Trophoblast cell (in vitro differentiated cells and primary cell): ENCODE measurements at regions not wholly inside any gene's neighbourhood (a gene's known extent, or its start where the extent isn't known, plus 50 kb on each side); places are given as distances from the start of the nearest gene placed in this dataset.

ENCODE experiments used
- DNase-seq, 2 donors: peaks; one replicate each; pipeline ENCODE4 v3.0.0-alpha.2; 2016
- H2AFZ ChIP-seq: 2 replicates; pipeline ENCODE4 v1.6.1; 2013; ENCODE audit warnings: low read length, moderate library complexity, mild to moderate bottlenecking; ENCODE audit not compliant: insufficient read depth, poor library complexity
- H2AK5ac ChIP-seq: 2 replicates; pipeline ENCODE4 v1.6.1; 2013; ENCODE audit warnings: mild to moderate bottlenecking, low read length
- H2BK120ac ChIP-seq: 2 replicates; pipeline ENCODE4 v1.6.1; 2013; ENCODE audit warnings: low read length, mild to moderate bottlenecking, moderate library complexity; ENCODE audit not compliant: insufficient read depth, poor library complexity
- H2BK12ac ChIP-seq: 2 replicates; pipeline ENCODE4 v1.6.1; 2013; ENCODE audit warnings: mild to moderate bottlenecking, low read length, moderate library complexity
- H2BK5ac ChIP-seq: 2 replicates; pipeline ENCODE4 v1.6.1; 2013; ENCODE audit warnings: low read length, low read depth, moderate library complexity, mild to moderate bottlenecking; ENCODE audit not compliant: poor library complexity
- H3K14ac ChIP-seq: 2 replicates; pipeline ENCODE4 v1.6.1; 2013; ENCODE audit warnings: mild to moderate bottlenecking, low read length
- H3K18ac ChIP-seq: 2 replicates; pipeline ENCODE4 v1.6.1; 2013; ENCODE audit warnings: mild to moderate bottlenecking, low read length
- H3K23ac ChIP-seq: 2 replicates; pipeline ENCODE4 v1.6.1; 2013; ENCODE audit warnings: low read length
- H3K27ac ChIP-seq: 2 replicates; pipeline ENCODE4 v1.5.1; 2013; ENCODE audit warnings: low read depth, mild to moderate bottlenecking, inconsistent platforms, low read length, moderate library complexity
- H3K27me3 ChIP-seq: 2 replicates; pipeline ENCODE4 v1.6.1; 2013; ENCODE audit warnings: inconsistent platforms, mild to moderate bottlenecking, low read length, moderate library complexity; ENCODE audit not compliant: insufficient read depth
- H3K36me3 ChIP-seq, 2 experiments: 1 replicate in 1 of 2; 2 replicates in 1 of 2; pipeline ENCODE4 v1.6.1; 2013; ENCODE audit warnings: low read length in 2 of 2, mild to moderate bottlenecking in 2 of 2, moderate library complexity in 1 of 2; ENCODE audit not compliant: insufficient read depth in 2 of 2, control insufficient read depth in 1 of 2
- H3K4ac ChIP-seq: 2 replicates; pipeline ENCODE4 v1.6.1; 2013; ENCODE audit warnings: low read depth, mild to moderate bottlenecking, low read length, moderate library complexity
- H3K4me1 ChIP-seq, 2 experiments: 1 replicate in 1 of 2; 2 replicates in 1 of 2; pipeline ENCODE4 v1.6.1; 2013; ENCODE audit warnings: low read length in 2 of 2, mild to moderate bottlenecking in 2 of 2, moderate library complexity in 1 of 2; ENCODE audit not compliant: insufficient read depth in 2 of 2, control insufficient read depth in 1 of 2
- H3K4me2 ChIP-seq: 2 replicates; pipeline ENCODE4 v1.6.1; 2013; ENCODE audit warnings: inconsistent platforms, mild to moderate bottlenecking, low read length, moderate library complexity
- H3K4me3 ChIP-seq: 2 replicates; pipeline ENCODE4 v1.5.1; 2013; ENCODE audit warnings: mild to moderate bottlenecking, low read depth, low read length, inconsistent platforms
- H3K79me1 ChIP-seq: one replicate; pipeline ENCODE4 v1.6.1; 2013; ENCODE audit warnings: low read length
- H3K79me2 ChIP-seq: 2 replicates; pipeline ENCODE4 v1.6.1; 2013; ENCODE audit warnings: low read length, mild to moderate bottlenecking; ENCODE audit not compliant: control insufficient read depth, insufficient read depth, poor library complexity
- H3K9ac ChIP-seq: 2 replicates; pipeline ENCODE4 v1.6.1; 2013; ENCODE audit warnings: mild to moderate bottlenecking, low read length
- H3K9me3 ChIP-seq: 2 replicates; pipeline ENCODE4 v1.6.1; 2013; ENCODE audit warnings: low read depth, mild to moderate bottlenecking, control low read depth, inconsistent platforms, low read length; ENCODE audit not compliant: insufficient read depth
- H4K12ac ChIP-seq: 2 replicates; pipeline ENCODE4 v1.6.1; 2013; ENCODE audit warnings: low read depth, mild to moderate bottlenecking, low read length, moderate library complexity
- H4K8ac ChIP-seq: 2 replicates; pipeline ENCODE4 v1.6.1; 2013; ENCODE audit warnings: low read depth, mild to moderate bottlenecking, low read length, moderate library complexity
- H4K91ac ChIP-seq: one replicate; pipeline ENCODE4 v1.6.1; 2013; ENCODE audit warnings: low read depth, mild to moderate bottlenecking, low read length, moderate library complexity
- WGBS: extraction: QIAGEN DNeasy Blood & Tissue Kit; methylation state at CpG from one replicate; pipeline ENCODE4 v1.1.7; 2013; ENCODE audit warnings: missing lambda C conversion rate; ENCODE audit not compliant: insufficient read length, insufficient coverage; ENCODE audit errors: extremely low coverage; 5-methylcytosine and 5-hydroxymethylcytosine counted together

DNA sequence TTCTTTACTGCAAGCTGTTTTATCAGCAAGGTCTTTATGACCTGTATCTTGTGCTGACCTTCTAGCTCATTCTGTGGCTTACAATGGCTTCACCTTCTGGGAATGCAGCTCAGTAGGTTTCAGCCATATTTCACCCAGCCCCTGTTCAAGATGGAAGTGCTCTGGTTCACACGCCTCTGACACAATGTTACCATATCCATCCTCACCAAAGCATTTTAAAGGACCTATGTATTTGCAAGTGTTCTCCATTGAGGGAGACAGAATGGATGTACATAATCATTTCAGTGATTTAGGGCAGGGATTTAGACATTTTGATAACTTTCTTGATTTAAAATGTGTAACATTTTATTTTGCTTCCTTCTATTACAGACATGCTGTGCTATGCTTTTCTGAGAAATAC is 182.3 kb upstream of the FN1 start:
- Histone ChIP-seq H2BK120ac (peak overlapping the region; percentile 93), H4K91ac (peak overlapping the region; percentile 88), H3K18ac (no peak overlapping the region), H3K9ac (no peak overlapping the region), H3K4me2 (no peak overlapping the region), H3K4me1 (peaks cover 20 to 32% of the 10 kb centered on the region in 2 experiments), H2AK5ac (peak overlapping the region; percentile 59), H3K79me2 (peaks cover 14% of the 10 kb centered on the region), H3K9me3 (peaks cover 3% of the 10 kb centered on the region), H3K79me1 (peaks cover 59% of the 10 kb centered on the region), H2BK12ac (peak overlapping the region; percentile 84), H3K4ac (no peak overlapping the region), H4K8ac (peak overlapping the region; percentile 71), H3K4me3 (no peak overlapping the region), H3K27ac (peak overlapping the region; percentile 51), H2AFZ (no peak overlapping the region), H3K36me3 (peaks cover 0 to 9% of the 10 kb centered on the region in 2 experiments), H3K27me3 (no peaks in the 10 kb centered on the region), H3K23ac (no peak overlapping the region), H4K12ac (no peak overlapping the region), H3K14ac (peak overlapping the region; percentile 78), H2BK5ac (peak overlapping the region; percentile 86)
- no CpG with 5 or more reads among the region's 1 CpG for WGBS
- peak in 1 of 2 donors; percentile 16 for DNase-seq

DNA sequence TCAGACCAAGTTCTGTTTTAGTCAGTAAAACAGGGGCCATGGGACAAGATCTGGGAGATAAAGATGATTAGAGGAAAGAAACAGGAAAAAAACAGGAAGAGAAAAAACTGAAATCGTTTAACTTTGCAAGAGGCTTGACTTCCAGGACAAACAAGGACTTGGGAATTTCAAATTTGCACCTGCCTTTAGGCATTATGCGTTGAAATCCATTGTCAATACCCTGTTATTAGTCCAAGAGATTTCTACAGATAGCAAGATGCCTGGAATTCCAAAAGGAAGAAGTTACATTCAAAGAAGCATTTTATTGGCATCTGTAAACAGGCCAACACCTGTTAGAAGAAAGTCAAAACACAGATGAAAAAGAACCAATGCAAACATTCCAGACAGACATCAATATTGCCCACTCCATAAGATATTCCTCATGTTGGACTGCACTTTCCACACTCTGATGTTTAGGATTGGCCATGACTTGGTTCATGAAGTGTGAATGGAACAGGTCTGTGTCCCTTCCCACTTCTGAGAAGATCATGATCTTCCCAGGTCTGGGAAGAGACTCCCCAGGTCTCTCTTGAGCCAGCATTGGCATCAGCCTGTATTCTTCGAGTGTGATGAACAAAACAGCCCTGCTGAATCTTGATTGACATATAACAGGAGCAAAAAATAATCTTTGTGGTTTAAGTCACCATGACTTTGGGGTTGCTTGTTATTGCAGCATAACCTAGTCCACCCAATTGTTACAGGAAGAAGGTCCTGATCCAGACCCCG is 181.4 kb upstream of the FN1 start:
- H4K91ac ChIP-seq = peak overlapping the region; percentile 16
- H4K12ac ChIP-seq = no peak overlapping the region
- peaks cover 59% of the 10 kb centered on the region for H3K79me1 ChIP-seq
- no peak overlapping the region for H3K18ac ChIP-seq
- H3K36me3 ChIP-seq = peaks cover 0 to 9% of the 10 kb centered on the region in 2 experiments
- peak overlapping the region; percentile 3 for H3K4ac ChIP-seq
- peak overlapping the region; percentile 86 for H2BK5ac ChIP-seq
- no peak overlapping the region for H2AFZ ChIP-seq
- H2BK120ac ChIP-seq = peak overlapping the region; percentile 93
- peaks cover 14% of the 10 kb centered on the region for H3K79me2 ChIP-seq
- H3K9ac ChIP-seq = no peak overlapping the region
- H3K4me3 ChIP-seq = no peak overlapping the region
- peak overlapping the region; percentile 39 for H2BK12ac ChIP-seq
- WGBS = no CpG with 5 or more reads among the region's 4 CpGs
- H2AK5ac ChIP-seq = peak overlapping the region; percentile 7
- peak overlapping the region; percentile 8 for H3K14ac ChIP-seq
- peaks cover 22 to 34% of the 10 kb centered on the region in 2 experiments for H3K4me1 ChIP-seq
- H3K4me2 ChIP-seq = no peak overlapping the region
- no peaks in the 10 kb centered on the region for H3K27me3 ChIP-seq
- no peak overlapping the region for H3K23ac ChIP-seq
- peak; percentile 41 to 87 for DNase-seq
- peak overlapping the region; percentile 21 for H4K8ac ChIP-seq
- peak overlapping the region; percentile 67 for H3K27ac ChIP-seq
- H3K9me3 ChIP-seq = peaks cover 3% of the 10 kb centered on the region

DNA sequence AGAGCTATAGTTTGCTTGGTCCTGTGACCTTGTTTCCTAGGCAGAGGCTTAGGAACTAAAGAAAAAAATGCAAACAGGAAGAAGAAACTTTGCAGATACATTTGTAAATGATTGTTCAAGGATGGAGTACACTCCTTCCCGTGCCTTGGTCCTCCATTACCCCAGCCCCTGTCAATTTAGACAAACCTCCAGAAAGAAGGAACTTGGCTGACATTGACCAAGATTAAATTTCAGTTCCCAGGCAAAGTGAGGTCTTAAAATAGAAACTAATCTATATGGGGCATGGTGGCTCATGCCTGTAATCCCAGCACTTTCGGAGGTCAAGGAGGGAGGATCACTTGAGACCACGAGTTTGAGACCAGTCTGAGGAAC is 179.9 kb upstream of the FN1 start:
- WGBS = no CpG with 5 or more reads among the region's 3 CpGs
- Histone ChIP-seq H3K4me1 (peaks cover 20 to 36% of the 10 kb centered on the region in 2 experiments), H3K79me1 (peaks cover 56% of the 10 kb centered on the region), H3K9ac (no peak overlapping the region), H3K9me3 (peaks cover 3% of the 10 kb centered on the region), H2BK5ac (peak overlapping the region; percentile 81), H4K12ac (no peak overlapping the region), H3K14ac (peak overlapping the region; percentile 71), H2AK5ac (peak overlapping the region; percentile 18), H3K4me3 (no peak overlapping the region), H3K27me3 (no peaks in the 10 kb centered on the region), H3K23ac (no peak overlapping the region), H2AFZ (no peak overlapping the region), H3K18ac (no peak overlapping the region), H2BK120ac (peak overlapping the region; percentile 99), H3K4ac (peak overlapping the region; percentile 35), H4K91ac (peak overlapping the region; percentile 93), H2BK12ac (peak overlapping the region; percentile 97), H3K27ac (peak overlapping the region; percentile 53), H3K79me2 (peaks cover 14% of the 10 kb centered on the region), H3K36me3 (peaks cover 0 to 9% of the 10 kb centered on the region in 2 experiments), H4K8ac (no peak overlapping the region), H3K4me2 (no peak overlapping the region)
- no peak for DNase-seq

DNA sequence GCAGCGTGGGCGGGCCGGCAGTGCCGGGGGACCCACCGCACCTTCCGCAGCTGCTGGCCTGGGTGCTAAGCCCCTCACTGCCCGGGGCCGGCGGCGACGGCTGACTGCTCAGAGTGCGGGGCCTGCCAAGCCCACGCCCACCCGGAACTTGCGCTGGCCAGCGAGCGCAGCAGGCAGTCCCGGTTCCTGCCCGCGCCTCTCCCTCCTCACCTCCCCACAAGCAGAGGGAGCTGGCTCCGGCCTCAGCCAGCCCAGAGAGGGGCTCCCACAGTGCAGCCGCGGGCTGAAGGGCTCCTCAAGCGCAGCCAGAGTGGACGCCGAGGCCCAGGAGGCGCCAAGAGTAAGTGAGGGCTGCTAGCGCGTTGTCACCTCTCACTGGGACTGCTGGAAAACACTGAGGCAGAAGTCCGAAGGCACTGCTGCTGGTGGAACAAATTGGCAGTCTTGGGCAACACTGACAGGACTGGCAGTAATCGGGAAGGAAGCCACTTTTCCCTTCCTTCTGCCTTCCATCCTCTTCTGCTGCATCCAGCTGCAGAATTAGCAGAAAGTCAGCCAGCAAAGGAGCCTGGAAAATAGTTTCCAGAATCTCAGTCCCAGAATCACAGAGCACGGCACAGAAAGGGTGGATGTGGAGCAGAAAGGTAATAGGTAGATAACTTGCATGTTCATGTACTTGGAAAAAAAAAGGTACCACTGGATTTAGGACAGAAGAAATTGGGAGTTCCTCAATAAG is 179.4 kb upstream of the FN1 start:
- Histone ChIP-seq H3K79me2 (peaks cover 9% of the 10 kb centered on the region), H2BK5ac (peak overlapping the region; percentile 67), H3K4me3 (no peak overlapping the region), H2BK120ac (peak overlapping the region; percentile 67), H3K36me3 (peaks cover 0 to 9% of the 10 kb centered on the region in 2 experiments), H2AFZ (no peak overlapping the region), H4K8ac (peak overlapping the region; percentile 55), H3K4me1 (peaks cover 15 to 30% of the 10 kb centered on the region in 2 experiments), H2AK5ac (peak overlapping the region; percentile 97), H3K79me1 (peaks cover 50% of the 10 kb centered on the region), H3K9ac (no peak overlapping the region), H3K9me3 (peaks cover 3% of the 10 kb centered on the region), H3K18ac (peak overlapping the region; percentile 81), H4K12ac (no peak overlapping the region), H3K4ac (peak overlapping the region; percentile 24), H3K14ac (peak overlapping the region; percentile 92), H3K4me2 (no peak overlapping the region), H2BK12ac (peak overlapping the region; percentile 89), H3K23ac (no peak overlapping the region), H3K27me3 (no peaks in the 10 kb centered on the region), H3K27ac (no peak overlapping the region), H4K91ac (peak overlapping the region; percentile 83)
- WGBS = no CpG with 5 or more reads among the region's 32 CpGs
- no peak for DNase-seq
